ENCODE measurements at regions not wholly inside any gene's neighbourhood (a gene's known extent, or its start where the extent isn't known, plus 50 kb on each side); places are given as distances from the start of the nearest gene placed in this dataset.
"Not testable (repeated sequence)": the region's sequence is repeated elsewhere in the genome, so short reads cannot be mapped to it uniquely, and the experiment has no call there.

DNA sequence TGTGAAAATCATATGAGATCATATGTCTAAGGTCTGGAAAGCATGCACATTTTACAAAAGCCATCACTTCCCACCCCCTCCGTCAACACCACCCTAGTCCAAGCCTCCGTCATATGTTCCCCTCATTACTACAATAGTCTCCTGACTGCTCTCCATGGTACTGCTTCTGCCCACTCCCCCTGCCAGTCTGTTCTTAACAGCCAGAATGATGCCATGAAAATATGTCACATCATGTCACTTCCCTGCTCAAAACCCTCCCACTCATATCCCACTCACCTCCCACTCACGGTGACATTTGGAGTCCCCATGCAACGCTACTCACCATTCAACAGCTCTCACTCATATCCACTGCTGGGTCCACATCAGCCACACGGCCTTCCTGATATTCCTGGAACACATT lies 432.3 kb downstream of the XYLT1 start:
- TF ChIP-seq, protein P1, sequence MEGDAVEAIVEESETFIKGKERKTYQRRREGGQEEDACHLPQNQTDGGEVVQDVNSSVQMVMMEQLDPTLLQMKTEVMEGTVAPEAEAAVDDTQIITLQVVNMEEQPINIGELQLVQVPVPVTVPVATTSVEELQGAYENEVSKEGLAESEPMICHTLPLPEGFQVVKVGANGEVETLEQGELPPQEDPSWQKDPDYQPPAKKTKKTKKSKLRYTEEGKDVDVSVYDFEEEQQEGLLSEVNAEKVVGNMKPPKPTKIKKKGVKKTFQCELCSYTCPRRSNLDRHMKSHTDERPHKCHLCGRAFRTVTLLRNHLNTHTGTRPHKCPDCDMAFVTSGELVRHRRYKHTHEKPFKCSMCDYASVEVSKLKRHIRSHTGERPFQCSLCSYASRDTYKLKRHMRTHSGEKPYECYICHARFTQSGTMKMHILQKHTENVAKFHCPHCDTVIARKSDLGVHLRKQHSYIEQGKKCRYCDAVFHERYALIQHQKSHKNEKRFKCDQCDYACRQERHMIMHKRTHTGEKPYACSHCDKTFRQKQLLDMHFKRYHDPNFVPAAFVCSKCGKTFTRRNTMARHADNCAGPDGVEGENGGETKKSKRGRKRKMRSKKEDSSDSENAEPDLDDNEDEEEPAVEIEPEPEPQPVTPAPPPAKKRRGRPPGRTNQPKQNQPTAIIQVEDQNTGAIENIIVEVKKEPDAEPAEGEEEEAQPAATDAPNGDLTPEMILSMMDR (IDR thresholded peaks at IDR 0.05; ENCODE audit: extremely low read depth, low read depth, low read length): no peak
- no peaks in the 10 kb centered on the region for H3K4me1 ChIP-seq (ENCODE audit: insufficient read depth, low read length)
- H3K4me3 ChIP-seq (ENCODE audit: insufficient read depth, low read length): no peak overlapping the region
- no peaks in the 10 kb centered on the region for H4K20me1 ChIP-seq (ENCODE audit: insufficient read depth, low read length)
- H3K79me2 ChIP-seq (ENCODE audit: insufficient read depth, low read length): no peaks in the 10 kb centered on the region
- DNase-seq (ENCODE audit: insufficient read length, low spot score, missing footprints): no peak
- no peaks in the 10 kb centered on the region for H3K36me3 ChIP-seq (ENCODE audit: insufficient read depth, low read length)
- H3K4me2 ChIP-seq (ENCODE audit: insufficient read depth, low read length): no peak overlapping the region
- no peaks in the 10 kb centered on the region for H3K27me3 ChIP-seq (ENCODE audit: insufficient read depth, low read length)
- H3K9me3 ChIP-seq (ENCODE audit: low read depth, low read length): no peaks in the 10 kb centered on the region
- no peak overlapping the region for H2AFZ ChIP-seq (ENCODE audit: low read length)
- no peak overlapping the region for H3K27ac ChIP-seq (ENCODE audit: low read depth, low read length)

DNA sequence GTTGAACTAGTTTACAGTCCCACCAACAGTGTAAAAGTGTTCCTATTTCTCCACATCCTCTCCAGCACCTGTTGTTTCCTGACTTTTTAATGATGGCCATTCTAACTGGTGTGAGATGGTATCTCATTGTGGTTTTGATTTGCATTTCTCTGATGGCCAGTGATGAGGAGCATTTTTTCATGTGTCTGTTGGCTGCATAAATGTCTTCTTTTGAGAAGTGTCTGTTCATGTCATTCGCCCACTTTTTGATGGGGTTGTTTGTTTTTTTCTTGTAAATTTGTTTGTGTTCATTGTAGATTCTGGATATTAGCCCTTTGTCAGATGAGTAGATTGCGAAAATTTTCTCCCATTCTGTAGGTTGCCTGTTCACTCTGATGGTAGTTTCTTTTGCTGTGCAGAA lies 421.7 kb downstream of the XYLT1 start:
- DNase-seq (ENCODE audit: insufficient read length, low spot score, missing footprints); H3K27ac ChIP-seq (ENCODE audit: low read depth, low read length); H2AFZ ChIP-seq (ENCODE audit: low read length); H3K36me3 ChIP-seq (ENCODE audit: insufficient read depth, low read length); H4K20me1 ChIP-seq (ENCODE audit: insufficient read depth, low read length); H3K4me3 ChIP-seq (ENCODE audit: insufficient read depth, low read length); H3K4me2 ChIP-seq (ENCODE audit: insufficient read depth, low read length); H3K4me1 ChIP-seq (ENCODE audit: insufficient read depth, low read length); H3K79me2 ChIP-seq (ENCODE audit: insufficient read depth, low read length); H3K27me3 ChIP-seq (ENCODE audit: insufficient read depth, low read length); H3K9me3 ChIP-seq (ENCODE audit: low read depth, low read length): not testable (repeated sequence)

DNA sequence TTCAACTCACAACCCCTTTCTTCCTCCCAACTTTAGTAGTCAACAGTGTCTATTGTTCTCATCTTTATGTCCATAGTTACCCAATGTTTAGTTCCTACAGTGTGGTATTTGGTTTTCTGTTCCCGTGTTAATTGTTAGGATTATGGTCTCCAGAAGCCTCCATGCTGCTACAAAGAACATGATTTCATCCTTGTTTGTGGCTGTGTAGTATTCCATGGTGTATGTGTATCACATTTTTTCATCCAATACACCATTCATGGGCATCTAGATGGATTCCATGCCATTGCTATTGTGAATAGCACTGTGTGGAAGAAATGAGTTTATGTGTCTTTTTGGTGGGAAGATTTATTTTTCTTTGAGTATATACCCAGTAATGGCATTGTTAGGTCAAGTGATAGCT lies 420.3 kb downstream of the XYLT1 start:
- no peaks in the 10 kb centered on the region for H3K27me3 ChIP-seq (ENCODE audit: insufficient read depth, low read length)
- H4K20me1 ChIP-seq (ENCODE audit: insufficient read depth, low read length): no peaks in the 10 kb centered on the region
- no peaks in the 10 kb centered on the region for H3K4me1 ChIP-seq (ENCODE audit: insufficient read depth, low read length)
- no peak overlapping the region for H3K4me2 ChIP-seq (ENCODE audit: insufficient read depth, low read length)
- no peaks in the 10 kb centered on the region for H3K9me3 ChIP-seq (ENCODE audit: low read depth, low read length)
- H3K36me3 ChIP-seq (ENCODE audit: insufficient read depth, low read length): no peaks in the 10 kb centered on the region
- no peak for DNase-seq (ENCODE audit: insufficient read length, low spot score, missing footprints)
- H3K79me2 ChIP-seq (ENCODE audit: insufficient read depth, low read length): no peaks in the 10 kb centered on the region
- H2AFZ ChIP-seq (ENCODE audit: low read length): no peak overlapping the region
- no peak overlapping the region for H3K4me3 ChIP-seq (ENCODE audit: insufficient read depth, low read length)
- no peak overlapping the region for H3K27ac ChIP-seq (ENCODE audit: low read depth, low read length)
- TF ChIP-seq, protein P1 (IDR thresholded peaks at IDR 0.05; ENCODE audit: extremely low read depth, low read depth, low read length): no peak

All from osteoblast (primary cell).